Glutamatergic neuron (in vitro differentiated cells): ENCODE measurements at regions not wholly inside any gene's neighbourhood (a gene's known extent, or its start where the extent isn't known, plus 50 kb on each side); places are given as distances from the start of the nearest gene placed in this dataset.

Experiments
- DNase-seq: peaks from one replicate; pipeline ENCODE4 v3.0.0; 2022
- H3K27ac Mint-ChIP-seq: one replicate; pipeline ENCODE4 v1.8.0; 2020; ENCODE audit warnings: mild to moderate bottlenecking, mixed read lengths, inconsistent platforms; ENCODE audit not compliant: unreplicated experiment
- H3K27me3 Mint-ChIP-seq: one replicate; pipeline ENCODE4 v1.8.0; 2020; ENCODE audit warnings: mild to moderate bottlenecking, moderate library complexity, mixed read lengths, inconsistent platforms; ENCODE audit not compliant: unreplicated experiment
- H3K36me3 Mint-ChIP-seq: one replicate; pipeline ENCODE4 v1.8.0; 2020; ENCODE audit warnings: mild to moderate bottlenecking, mixed read lengths, inconsistent platforms; ENCODE audit not compliant: unreplicated experiment
- H3K4me1 Mint-ChIP-seq: one replicate; pipeline ENCODE4 v1.8.0; 2020; ENCODE audit warnings: mild to moderate bottlenecking, low read depth, mixed read lengths, inconsistent platforms; ENCODE audit not compliant: unreplicated experiment
- H3K4me3 Mint-ChIP-seq: one replicate; pipeline ENCODE4 v1.8.0; 2020; ENCODE audit warnings: mild to moderate bottlenecking, mixed read lengths, inconsistent platforms; ENCODE audit not compliant: unreplicated experiment
- H3K9me3 Mint-ChIP-seq: one replicate; pipeline ENCODE4 v1.8.0; 2020; ENCODE audit warnings: mild to moderate bottlenecking, moderate library complexity, mixed read lengths, inconsistent platforms; ENCODE audit not compliant: unreplicated experiment
- TF ChIP-seq, protein P1 (sequence below): fragments of 200-600 bp; sonication (generic); IDR thresholded peaks from one replicate; pipeline ENCODE4 v1.5.0; 2021; ENCODE audit not compliant: partially characterized antibody, unreplicated experiment

DNA sequence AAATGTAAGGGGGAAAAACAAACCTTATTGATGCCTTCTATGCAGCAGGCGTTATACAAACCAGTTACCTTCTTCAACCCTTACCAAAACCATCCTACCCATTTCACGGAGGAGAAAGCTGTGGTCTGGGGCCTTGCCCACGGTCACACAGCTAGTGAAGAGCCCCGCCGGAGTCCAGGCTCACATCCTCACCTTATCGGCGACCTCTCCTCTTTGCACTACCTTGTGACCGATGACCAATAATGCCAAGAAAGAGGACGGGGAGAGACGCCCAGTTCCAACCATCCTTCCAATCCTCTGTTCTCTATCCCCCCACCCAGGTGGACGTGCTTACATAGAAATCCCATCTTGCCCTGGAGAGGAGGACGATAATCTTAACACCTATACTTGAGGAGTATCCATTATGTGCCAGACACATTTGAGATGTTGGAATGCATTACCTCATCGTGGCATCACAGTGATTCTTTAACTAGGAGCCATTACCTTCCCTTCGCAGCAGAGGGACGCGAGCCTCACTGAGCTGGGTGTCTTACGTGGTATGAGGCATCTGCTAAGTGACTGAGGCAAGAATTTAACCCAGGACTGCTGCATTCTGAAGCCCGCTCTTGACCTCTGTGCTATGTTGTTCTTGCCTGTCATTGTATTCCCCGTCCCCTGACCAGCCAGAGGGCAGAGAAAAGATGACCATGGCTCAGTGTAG lies 253.7 kb upstream of the B3GAT1 start:
- peaks cover 10% of the 10 kb centered on the region for H3K36me3 Mint-ChIP-seq
- H3K4me3 Mint-ChIP-seq: no peak overlapping the region
- peaks cover 4% of the 10 kb centered on the region for H3K27me3 Mint-ChIP-seq
- DNase-seq: no peak
- TF ChIP-seq, protein P1, sequence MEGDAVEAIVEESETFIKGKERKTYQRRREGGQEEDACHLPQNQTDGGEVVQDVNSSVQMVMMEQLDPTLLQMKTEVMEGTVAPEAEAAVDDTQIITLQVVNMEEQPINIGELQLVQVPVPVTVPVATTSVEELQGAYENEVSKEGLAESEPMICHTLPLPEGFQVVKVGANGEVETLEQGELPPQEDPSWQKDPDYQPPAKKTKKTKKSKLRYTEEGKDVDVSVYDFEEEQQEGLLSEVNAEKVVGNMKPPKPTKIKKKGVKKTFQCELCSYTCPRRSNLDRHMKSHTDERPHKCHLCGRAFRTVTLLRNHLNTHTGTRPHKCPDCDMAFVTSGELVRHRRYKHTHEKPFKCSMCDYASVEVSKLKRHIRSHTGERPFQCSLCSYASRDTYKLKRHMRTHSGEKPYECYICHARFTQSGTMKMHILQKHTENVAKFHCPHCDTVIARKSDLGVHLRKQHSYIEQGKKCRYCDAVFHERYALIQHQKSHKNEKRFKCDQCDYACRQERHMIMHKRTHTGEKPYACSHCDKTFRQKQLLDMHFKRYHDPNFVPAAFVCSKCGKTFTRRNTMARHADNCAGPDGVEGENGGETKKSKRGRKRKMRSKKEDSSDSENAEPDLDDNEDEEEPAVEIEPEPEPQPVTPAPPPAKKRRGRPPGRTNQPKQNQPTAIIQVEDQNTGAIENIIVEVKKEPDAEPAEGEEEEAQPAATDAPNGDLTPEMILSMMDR: no peak
- peaks cover 4% of the 10 kb centered on the region for H3K4me1 Mint-ChIP-seq
- no peak overlapping the region for H3K27ac Mint-ChIP-seq
- peaks cover 6% of the 10 kb centered on the region for H3K9me3 Mint-ChIP-seq

DNA sequence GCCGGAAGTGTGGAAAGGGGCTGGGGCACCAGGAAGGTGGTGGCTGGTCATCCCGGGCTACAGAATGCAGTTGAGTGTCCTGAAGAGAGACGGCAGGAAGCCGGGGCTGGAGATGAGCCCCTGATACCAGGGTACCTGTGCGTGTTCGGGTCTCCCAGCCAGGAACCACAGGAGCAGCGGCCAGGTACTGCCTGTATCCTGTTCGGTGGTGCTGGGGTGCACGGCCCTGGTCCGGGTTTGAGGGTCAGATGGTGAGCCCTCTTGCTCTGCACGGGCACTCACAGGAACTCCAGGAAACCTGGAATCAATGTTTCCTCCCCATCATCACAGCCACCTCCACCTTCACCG lies 253.1 kb upstream of the B3GAT1 start:
- TF ChIP-seq, protein P1: no peak
- no peak overlapping the region for H3K27ac Mint-ChIP-seq
- peaks cover 4% of the 10 kb centered on the region for H3K4me1 Mint-ChIP-seq
- no peak for DNase-seq
- peaks cover 5% of the 10 kb centered on the region for H3K27me3 Mint-ChIP-seq
- H3K4me3 Mint-ChIP-seq: no peak overlapping the region
- H3K9me3 Mint-ChIP-seq: peaks cover 9% of the 10 kb centered on the region
- peaks cover 15% of the 10 kb centered on the region for H3K36me3 Mint-ChIP-seq

DNA sequence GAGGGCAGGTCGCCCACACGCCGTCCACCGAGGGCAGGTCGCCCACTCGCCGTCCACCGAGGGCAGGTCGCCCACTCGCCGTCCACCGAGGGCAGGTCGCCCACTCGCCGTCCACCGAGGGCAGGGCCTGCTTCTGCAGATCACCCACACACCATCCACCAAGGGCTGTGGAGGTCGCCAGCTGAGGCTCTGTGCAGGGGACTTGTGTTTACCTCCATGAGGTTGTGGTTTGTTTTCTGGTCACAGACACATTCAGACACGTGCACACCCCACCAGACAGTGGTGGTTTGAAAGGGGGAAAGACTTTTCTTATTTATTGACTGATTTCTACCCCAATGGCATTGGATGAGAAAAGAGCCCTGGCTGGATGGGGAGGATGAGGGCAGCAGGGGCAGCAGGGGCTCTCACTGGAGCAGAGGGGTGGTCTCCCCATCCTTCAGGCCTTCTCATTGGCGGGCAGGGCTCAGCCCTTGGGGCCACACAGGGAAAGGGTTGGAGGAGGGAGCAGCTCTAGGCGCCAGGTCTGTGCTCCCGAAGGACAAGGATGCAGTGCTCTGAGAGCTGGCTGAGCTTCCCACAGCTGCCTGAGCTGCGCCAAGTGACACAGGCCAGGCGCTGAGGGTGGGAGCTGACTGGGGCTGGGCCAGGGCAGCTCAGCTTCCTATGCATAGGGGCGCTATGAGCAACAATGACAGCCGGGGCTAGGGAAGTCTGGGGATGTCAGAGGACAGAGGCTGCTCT lies 252.6 kb upstream of the B3GAT1 start:
- H3K36me3 Mint-ChIP-seq: peaks cover 18% of the 10 kb centered on the region
- H3K4me3 Mint-ChIP-seq: no peak overlapping the region
- peaks cover 6% of the 10 kb centered on the region for H3K27me3 Mint-ChIP-seq
- H3K4me1 Mint-ChIP-seq: peaks cover 4% of the 10 kb centered on the region
- H3K9me3 Mint-ChIP-seq: peaks cover 9% of the 10 kb centered on the region
- DNase-seq: no peak
- no peak overlapping the region for H3K27ac Mint-ChIP-seq
- TF ChIP-seq, protein P1: no peak

DNA sequence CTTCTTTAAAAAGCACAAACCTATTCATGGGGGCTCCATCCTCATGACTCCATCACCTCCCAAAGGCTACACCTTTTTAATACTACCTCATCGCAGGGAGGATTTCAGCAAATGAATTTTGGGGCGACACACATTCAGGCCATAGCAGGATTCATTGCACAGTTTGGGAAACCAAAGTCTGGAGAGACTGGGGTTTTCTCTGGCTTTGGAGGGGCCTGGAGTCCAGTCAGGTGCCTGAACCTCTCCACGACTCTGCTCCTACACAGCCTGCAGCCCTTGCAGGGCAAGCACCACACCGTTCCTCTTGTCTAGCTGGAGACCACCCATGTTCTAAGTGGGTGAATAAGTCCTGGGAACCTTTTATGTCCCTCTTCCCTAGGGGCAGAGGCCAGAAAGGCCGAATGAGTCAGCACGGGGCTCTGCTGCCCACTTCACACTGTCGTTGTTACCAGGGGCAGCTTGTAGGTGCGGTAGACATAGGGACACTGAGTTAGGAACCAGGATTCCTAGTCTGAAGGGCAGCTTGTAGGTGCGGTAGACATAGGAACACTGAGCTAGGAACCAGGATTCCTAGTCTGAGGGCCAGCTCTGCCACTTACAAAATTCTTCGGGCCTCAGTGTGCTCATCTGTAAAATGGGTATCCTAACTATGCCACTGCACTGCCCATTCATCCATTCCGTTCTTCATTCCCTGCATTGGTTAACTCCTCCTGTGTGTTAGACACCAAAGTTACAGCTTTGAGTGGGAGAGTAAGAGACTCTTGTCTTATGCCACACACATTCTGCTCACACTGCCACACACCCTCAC lies 251.7 kb upstream of the B3GAT1 start:
- Mint-ChIP-seq H3K4me1 (peaks cover 4% of the 10 kb centered on the region), H3K4me3 (no peak overlapping the region), H3K36me3 (peaks cover 18% of the 10 kb centered on the region), H3K9me3 (peaks cover 11% of the 10 kb centered on the region), H3K27ac (no peak overlapping the region), H3K27me3 (peaks cover 5% of the 10 kb centered on the region)
- TF ChIP-seq, protein P1: no peak
- DNase-seq: no peak
